HCT116 (cell line): ENCODE measurements at regions not wholly inside any gene's neighbourhood (a gene's known extent, or its start where the extent isn't known, plus 50 kb on each side); places are given as distances from the start of the nearest gene placed in this dataset.

Experiments used
- ATAC-seq: fragments of 200-7000 bp; cut with Tn5 transposase; 2 replicates; pipeline ENCODE4 v1.9.1; 2020; ENCODE audit warnings: mild to moderate bottlenecking, moderate library complexity
- BruUV-seq: library from RNA; stranded (reverse); fragments of 400-500 nt; replicated peaks from 2 replicates; lab custom pipeline; 2021; lab: Mats Ljungman, UMichigan
- CTCF ChIA-PET: fragments of 300-600 bp; sonication (Branson Sonifier 250); formaldehyde crosslinking; loops from one replicate; lab custom pipeline; 2021; ENCODE audit warnings: antibody characterized with exemption; lab: Charles Lee
- POLR2A ChIA-PET: fragments of 300-600, 350-600 bp; sonication (Branson Sonifier 250); formaldehyde crosslinking; loops from one replicate; lab custom pipeline; 2021; ENCODE audit warnings: antibody characterized with exemption; lab: Charles Lee
- RAD21 ChIA-PET, 2 experiments: fragments of 300-600 bp; sonication (Branson Sonifier 250); formaldehyde crosslinking; loops; one replicate each; lab custom pipeline; 2023; ENCODE audit warnings: low total read pairs in 2 of 2; ENCODE audit not compliant: uncharacterized antibody in 2 of 2, unreplicated experiment in 2 of 2, low non-redundant PET in 1 of 2; lab: Charles Lee
- DNase-seq: peaks from one replicate; pipeline ENCODE4 v3.0.0-alpha.2; 2010; ENCODE audit warnings: low read depth, low spot score
- H2AFZ ChIP-seq: fragments of 200-600 bp; shearing (Covaris generic), sonication (generic); 2 replicates; pipeline ENCODE4 v1.6.1; 2017; ENCODE audit warnings: low read depth, mixed run types, mixed read lengths, antibody characterized with exemption, low read length; ENCODE audit not compliant: poor library complexity, severe bottlenecking
- H3K27ac ChIP-seq: 2 replicates; pipeline ENCODE4 v1.5.1; 2012; ENCODE audit warnings: low read depth, low read length
- H3K27me3 ChIP-seq: fragments of 200-600 bp; sonication (generic); 2 replicates; pipeline ENCODE4 v1.6.1; 2016; ENCODE audit warnings: mixed run types, low read length, mixed read lengths; ENCODE audit not compliant: insufficient read depth
- H3K36me3 ChIP-seq, 2 experiments: fragments of 200-500 bp in 1 of 2; fragments of 200-600 bp in 1 of 2; sonication (Bioruptor generic) in 1 of 2; sonication (generic) in 1 of 2; 2 replicates each; pipeline versions ENCODE4 v1.5.1 to v1.6.1; 2014 to 2016; ENCODE audit warnings: low read length in 2 of 2, inconsistent platforms in 1 of 2, mixed read lengths in 1 of 2, mixed run types in 1 of 2; ENCODE audit not compliant: insufficient read depth in 2 of 2, control insufficient read depth in 1 of 2
- H3K4me1 ChIP-seq, 2 experiments: fragments of 200-600 bp in 1 of 2; sonication (generic) in 1 of 2; 2 replicates each; pipeline versions ENCODE4 v1.5.1 to v1.6.1; 2012 to 2017; ENCODE audit warnings: low read length in 2 of 2, inconsistent platforms in 1 of 2, mild to moderate bottlenecking in 1 of 2, mixed read lengths in 1 of 2, mixed run types in 1 of 2, moderate library complexity in 1 of 2; ENCODE audit not compliant: insufficient read depth in 2 of 2, control insufficient read depth in 1 of 2
- H3K4me2 ChIP-seq: fragments of 200-600 bp; sonication (generic); 2 replicates; pipeline ENCODE4 v1.6.1; 2017; ENCODE audit warnings: mixed run types, low read length, mixed read lengths
- H3K4me3 ChIP-seq, 2 experiments: fragments of 200-600 bp in 1 of 2; sonication (generic) in 1 of 2; replicated peaks in 1 of 2; 2 replicates each; pipeline ENCODE4 v1.5.1; 2011 to 2016; ENCODE audit warnings: low read length in 2 of 2, control low read depth in 1 of 2, low read depth in 1 of 2, mild to moderate bottlenecking in 1 of 2, mixed read lengths in 1 of 2, mixed run types in 1 of 2
- H3K79me2 ChIP-seq: fragments of 200-600 bp; sonication (generic); 2 replicates; pipeline ENCODE4 v1.6.1; 2017; ENCODE audit warnings: mild to moderate bottlenecking, mixed run types, low read length, moderate library complexity, mixed read lengths; ENCODE audit not compliant: insufficient read depth
- H3K9ac ChIP-seq: fragments of 200-600 bp; sonication (generic); 2 replicates; pipeline ENCODE4 v1.6.1; 2016; ENCODE audit warnings: low read length, mixed read lengths
- H3K9me2 ChIP-seq: fragments of 200-600 bp; sonication (generic), shearing (Covaris generic); 2 replicates; pipeline ENCODE4 v1.6.1; 2017; ENCODE audit warnings: mixed run types, mild to moderate bottlenecking, moderate library complexity; ENCODE audit not compliant: insufficient read depth
- H3K9me3 ChIP-seq, 2 experiments: fragments of 200-500 bp in 1 of 2; fragments of 200-600 bp in 1 of 2; sonication (Bioruptor generic) in 1 of 2; sonication (generic) in 1 of 2; 2 replicates each; pipeline ENCODE4 v1.6.1; 2014 to 2017; ENCODE audit warnings: low read length in 2 of 2, mixed read lengths in 2 of 2, inconsistent platforms in 1 of 2, low read depth in 1 of 2, mild to moderate bottlenecking in 1 of 2, mixed run types in 1 of 2, moderate library complexity in 1 of 2; ENCODE audit not compliant: control insufficient read depth in 1 of 2, insufficient read depth in 1 of 2
- H4K20me1 ChIP-seq: fragments of 200-600 bp; sonication (generic), shearing (Covaris generic); 2 replicates; pipeline ENCODE4 v1.6.1; 2017; ENCODE audit warnings: mixed run types, mild to moderate bottlenecking, moderate library complexity; ENCODE audit not compliant: insufficient read depth
- ATF3 ChIP-seq: IDR thresholded peaks from 2 replicates; pipeline ENCODE4 v1.6.1; 2012
- CEBPB ChIP-seq: IDR thresholded peaks from 2 replicates; pipeline ENCODE4 v1.6.1; 2012; ENCODE audit warnings: low read depth
- EGR1 ChIP-seq: IDR thresholded peaks from 2 replicates; pipeline ENCODE4 v1.6.1; 2012; ENCODE audit warnings: low read depth
- ELF1 ChIP-seq: IDR thresholded peaks from 2 replicates; pipeline ENCODE4 v1.6.1; 2012; ENCODE audit warnings: low read depth, borderline replicate concordance
- FOSL1 ChIP-seq: IDR thresholded peaks from 2 replicates; pipeline ENCODE4 v1.6.1; 2012; ENCODE audit warnings: low read depth
- MAX ChIP-seq: IDR thresholded peaks from 2 replicates; pipeline ENCODE4 v1.6.1; 2012
- POLR2A ChIP-seq: IDR thresholded peaks from 2 replicates; pipeline ENCODE4 v1.7.0; 2011; ENCODE audit warnings: borderline replicate concordance; ENCODE audit not compliant: insufficient read depth, insufficient read length; ENCODE audit errors: extremely low read depth
- POLR2AphosphoS5 ChIP-seq: IDR thresholded peaks from 2 replicates; pipeline ENCODE4 v1.6.1; 2011; ENCODE audit warnings: mild to moderate bottlenecking, low read depth, low read length, moderate library complexity
- RAD21 ChIP-seq: IDR thresholded peaks from 2 replicates; pipeline ENCODE4 v1.6.1; 2012; ENCODE audit warnings: low read depth, mild to moderate bottlenecking
- REST ChIP-seq: IDR thresholded peaks from 2 replicates; pipeline ENCODE4 v1.6.1; 2012; ENCODE audit warnings: low read depth
- SIN3A ChIP-seq: IDR thresholded peaks from 2 replicates; pipeline ENCODE4 v1.6.1; 2012; ENCODE audit warnings: low read depth
- TCF7L2 ChIP-seq: IDR thresholded peaks from 2 replicates; pipeline ENCODE4 v1.7.0; 2011; ENCODE audit warnings: borderline replicate concordance, inconsistent platforms; ENCODE audit not compliant: insufficient read depth, insufficient read length; ENCODE audit errors: extremely low read depth
- YY1 ChIP-seq: IDR thresholded peaks from 2 replicates; pipeline ENCODE4 v1.6.1; 2011; ENCODE audit warnings: low read length, low read depth, moderate library complexity, mild to moderate bottlenecking; ENCODE audit not compliant: insufficient replicate concordance; ENCODE audit errors: extremely low read depth
- ZFX ChIP-seq: fragments of 450-650 bp; IDR thresholded peaks from 2 replicates; pipeline ENCODE4 v1.6.1; 2017
- ZNF274 ChIP-seq: fragments of 200-500 bp; sonication (Bioruptor generic); IDR thresholded peaks from 2 replicates; pipeline ENCODE4 v1.6.1; 2014; ENCODE audit warnings: mild to moderate bottlenecking, low read depth, low read length, inconsistent platforms
- intact Hi-C: fragments of 100-400 bp; cut with micrococcal nuclease; formaldehyde crosslinking; loops from 2 replicates; pipeline ENCODE4 v1.10.0; 2022

- no TSS peak for BruUV-seq
- H3K4me2 ChIP-seq: no peak overlapping the region
- RAD21 ChIA-PET: no interaction called here
- H3K27me3 ChIP-seq: 0 out of 2 replicates have a peak, but pooled peaks cover 6% of the 10 kb centered on the region
- intact Hi-C loops: no loop called here
- no peak overlapping the region for H3K4me3 ChIP-seq
- CTCF ChIA-PET: interaction anchor here (1.8 to 2.6 kb wide), 2 partner anchors 96 to 131 kb away, joined by 4 to 12 read pairs; no protein-coding TSS in a partner anchor
- no peaks in the 10 kb centered on the region for H3K79me2 ChIP-seq
- DNase-seq (no peak), ATAC-seq (no peak)
- 0 out of 4 replicates have a peak, but pooled peaks cover 0 to 5% of the 10 kb centered on the region in 2 experiments for H3K4me1 ChIP-seq
- H4K20me1 ChIP-seq: no peaks in the 10 kb centered on the region
- H3K9ac ChIP-seq: no peak overlapping the region
- POLR2A ChIA-PET: no interaction called here
- no peak for TF ChIP-seq ELF1
- no peaks in the 10 kb centered on the region for H3K9me2 ChIP-seq
- H3K27ac ChIP-seq: no peak overlapping the region
- H2AFZ ChIP-seq: no peak overlapping the region
- H3K9me3 ChIP-seq: peaks cover 0 to 5% of the 10 kb centered on the region in 2 experiments; a peak in 1 of 4 replicates
- no peaks in the 10 kb centered on the region for H3K36me3 ChIP-seq
Measured at GRCh38 chr4:3878678-3879077, 112.5 kb downstream of the ADRA2C start.

GRCh38 chr4:3879681-3880614 lies 113.8 kb downstream of the ADRA2C start:
- Histone ChIP-seq H4K20me1 (no peaks in the 10 kb centered on the region), H3K4me1 (0 out of 4 replicates have a peak, but pooled peaks cover 0 to 5% of the 10 kb centered on the region in 2 experiments), H3K27me3 (0 out of 2 replicates have a peak, but pooled peaks cover 6% of the 10 kb centered on the region), H3K27ac (no peak overlapping the region), H3K9ac (no peak overlapping the region), H3K79me2 (no peaks in the 10 kb centered on the region), H3K4me2 (peak overlapping the region; percentile 35; the same call in 1 of the 2 replicates), H3K36me3 (no peaks in the 10 kb centered on the region), H3K4me3 (no peak overlapping the region), H3K9me2 (no peaks in the 10 kb centered on the region), H2AFZ (no peak overlapping the region), H3K9me3 (peaks cover 0 to 5% of the 10 kb centered on the region in 2 experiments; a peak in 1 of 4 replicates)
- ChIA-PET CTCF (interaction anchor here (0.6 to 2.6 kb wide), 14 partner anchors 11 to 916 kb away, joined by 3 to 17 read pairs (median 4); partner anchors contain the start of genes ADRA2C, GRK4 and NOP14), RAD21 (interaction anchor here (0.5 to 1.6 kb wide), 13 partner anchors 15 to 779 kb away, joined by 3 to 15 read pairs (median 4); no protein-coding TSS in a partner anchor), POLR2A (interaction anchor here (1.0 kb wide), 1 partner anchor 74 kb away, joined by 3 read pairs; no protein-coding TSS in a partner anchor)
- no TSS peak for BruUV-seq
- DNase-seq (no peak), ATAC-seq (peak; percentile 23; the same call in 1 of the 2 replicates)
- intact Hi-C loops: loop anchor here (2.0 to 10.0 kb wide), 3 partner anchors 87 to 535 kb away; no protein-coding TSS in a partner anchor
- TF ChIP-seq YY1 (no peak), RAD21 (no peak), MAX (no peak), REST (no peak), SIN3A (no peak), ATF3 (no peak), EGR1 (no peak), ZNF274 (no peak), FOSL1 (no peak), TCF7L2 (no peak), ZFX (no peak), CEBPB (no peak), POLR2AphosphoS5 (no peak), POLR2A (no peak)
